MCF 10A (cell line): ENCODE measurements at regions not wholly inside any gene's neighbourhood (a gene's known extent, or its start where the extent isn't known, plus 50 kb on each side); places are given as distances from the start of the nearest gene placed in this dataset.
"Not testable (repeated sequence)": the region's sequence is repeated elsewhere in the genome, so short reads cannot be mapped to it uniquely, and the experiment has no call there.

Experiments used
- BruUV-seq: library from RNA; stranded (reverse); fragments of 400-500 nt; replicated peaks from 2 replicates; lab custom pipeline; 2021; lab: Mats Ljungman, UMichigan
- CTCF ChIA-PET: fragments of 300-600 bp; sonication (Branson Sonifier 250); formaldehyde crosslinking; extraction: SDS; loops from one replicate; lab custom pipeline; 2021; ENCODE audit warnings: antibody characterized with exemption, inconsistent platforms; lab: Yijun Ruan, JAX
- POLR2A ChIA-PET: fragments of 300-600, 350-650 bp; sonication (Branson Sonifier 250); formaldehyde crosslinking; extraction: SDS; loops from one replicate; lab custom pipeline; 2020; ENCODE audit warnings: antibody characterized with exemption, inconsistent platforms; lab: Yijun Ruan, JAX
- DNase-seq: peaks from one replicate; pipeline ENCODE4 v3.0.0-alpha.2; 2018; ENCODE audit not compliant: unreplicated experiment
- H3K27ac Mint-ChIP-seq: one replicate; pipeline ENCODE4 v1.8.0; 2022; ENCODE audit warnings: mild to moderate bottlenecking, low read depth, mixed read lengths; ENCODE audit not compliant: unreplicated experiment
- H3K27me3 Mint-ChIP-seq: one replicate; pipeline ENCODE4 v1.8.0; 2022; ENCODE audit warnings: mixed read lengths; ENCODE audit not compliant: insufficient read depth, unreplicated experiment
- H3K36me3 Mint-ChIP-seq: one replicate; pipeline ENCODE4 v1.8.0; 2022; ENCODE audit warnings: mild to moderate bottlenecking, moderate library complexity, mixed read lengths; ENCODE audit not compliant: insufficient read depth, unreplicated experiment
- H3K4me1 Mint-ChIP-seq: one replicate; pipeline ENCODE4 v1.8.0; 2022; ENCODE audit warnings: mixed read lengths; ENCODE audit not compliant: insufficient read depth, unreplicated experiment
- H3K4me3 Mint-ChIP-seq: one replicate; pipeline ENCODE4 v1.8.0; 2022; ENCODE audit warnings: mild to moderate bottlenecking, moderate library complexity, mixed read lengths; ENCODE audit not compliant: unreplicated experiment
- H3K9me3 Mint-ChIP-seq: one replicate; pipeline ENCODE4 v1.8.0; 2022; ENCODE audit warnings: mixed read lengths; ENCODE audit not compliant: unreplicated experiment
- intact Hi-C: fragments of 100-400 bp; cut with micrococcal nuclease; formaldehyde crosslinking; loops from 2 replicates; pipeline ENCODE4 v1.14.1; 2022
- TF ChIP-seq, protein P1 (sequence below): fragments of 200-600 bp; IDR thresholded peaks from one replicate; pipeline ENCODE4 v1.8.0; 2022; ENCODE audit warnings: antibody characterized with exemption, mild to moderate bottlenecking; ENCODE audit not compliant: unreplicated experiment

- no peaks in the 10 kb centered on the region for H3K9me3 Mint-ChIP-seq
- TF ChIP-seq, protein P1, sequence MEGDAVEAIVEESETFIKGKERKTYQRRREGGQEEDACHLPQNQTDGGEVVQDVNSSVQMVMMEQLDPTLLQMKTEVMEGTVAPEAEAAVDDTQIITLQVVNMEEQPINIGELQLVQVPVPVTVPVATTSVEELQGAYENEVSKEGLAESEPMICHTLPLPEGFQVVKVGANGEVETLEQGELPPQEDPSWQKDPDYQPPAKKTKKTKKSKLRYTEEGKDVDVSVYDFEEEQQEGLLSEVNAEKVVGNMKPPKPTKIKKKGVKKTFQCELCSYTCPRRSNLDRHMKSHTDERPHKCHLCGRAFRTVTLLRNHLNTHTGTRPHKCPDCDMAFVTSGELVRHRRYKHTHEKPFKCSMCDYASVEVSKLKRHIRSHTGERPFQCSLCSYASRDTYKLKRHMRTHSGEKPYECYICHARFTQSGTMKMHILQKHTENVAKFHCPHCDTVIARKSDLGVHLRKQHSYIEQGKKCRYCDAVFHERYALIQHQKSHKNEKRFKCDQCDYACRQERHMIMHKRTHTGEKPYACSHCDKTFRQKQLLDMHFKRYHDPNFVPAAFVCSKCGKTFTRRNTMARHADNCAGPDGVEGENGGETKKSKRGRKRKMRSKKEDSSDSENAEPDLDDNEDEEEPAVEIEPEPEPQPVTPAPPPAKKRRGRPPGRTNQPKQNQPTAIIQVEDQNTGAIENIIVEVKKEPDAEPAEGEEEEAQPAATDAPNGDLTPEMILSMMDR, result no peak
- intact Hi-C loops, result no loop called here
- no peaks in the 10 kb centered on the region for H3K36me3 Mint-ChIP-seq
- peaks cover 52% of the 10 kb centered on the region for H3K27me3 Mint-ChIP-seq
- no peaks in the 10 kb centered on the region for H3K4me1 Mint-ChIP-seq
- no TSS peak for BruUV-seq
- CTCF ChIA-PET, result no interaction called here
- no peak overlapping the region for H3K4me3 Mint-ChIP-seq
- no peak for DNase-seq
- H3K27ac Mint-ChIP-seq, result no peak overlapping the region
- POLR2A ChIA-PET, result interaction anchor here (1.4 kb wide), 1 partner anchor 7 kb away, joined by 6 read pairs; no protein-coding TSS in a partner anchor
These were observed 60.4 kb upstream of the KCNAB1 start for GRCh38 chr3:156059950-156060501.

DNA sequence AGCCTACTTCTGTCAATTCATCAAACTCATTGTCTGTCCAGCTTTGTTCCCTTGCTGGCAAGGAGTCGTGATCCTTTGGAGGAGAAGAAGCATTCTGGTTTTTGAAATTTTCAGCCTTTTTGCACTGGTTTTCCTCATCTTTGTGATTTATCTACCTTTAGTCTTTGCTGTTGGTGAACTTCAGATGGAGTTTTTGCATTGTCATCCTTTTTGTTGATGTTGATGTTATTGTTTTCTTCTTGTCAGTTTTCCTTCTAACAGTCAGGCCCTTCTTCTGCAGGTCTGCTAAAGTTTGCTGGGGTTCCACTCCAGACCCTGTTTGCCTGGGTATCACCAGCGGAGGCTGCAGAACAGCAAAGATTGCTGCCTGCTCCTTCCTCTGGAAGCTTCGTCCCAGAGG is 52.2 kb upstream of the KCNAB1 start:
- ChIA-PET CTCF (interaction anchor here (0.7 kb wide), 1 partner anchor 21 kb away, joined by 3 read pairs; no protein-coding TSS in a partner anchor), POLR2A (interaction anchor here (0.8 kb wide), 1 partner anchor 35 kb away, joined by 3 read pairs; no protein-coding TSS in a partner anchor)
- H3K36me3 Mint-ChIP-seq, DNase-seq, intact Hi-C loops, BruUV-seq, H3K27ac Mint-ChIP-seq, H3K4me3 Mint-ChIP-seq, H3K9me3 Mint-ChIP-seq, H3K4me1 Mint-ChIP-seq: not testable (repeated sequence)
- peaks cover 30% of the 10 kb centered on the region for H3K27me3 Mint-ChIP-seq

GRCh38 chr3:156070028-156070427 is 50.4 kb upstream of the KCNAB1 start:
- BruUV-seq, result no TSS peak

More at GRCh38 chr3:156070028-156070427, 50.4 kb upstream of the KCNAB1 start:
- H3K4me3 Mint-ChIP-seq, result no peak overlapping the region
- CTCF ChIA-PET, result no interaction called here
- intact Hi-C loops, result no loop called here
- DNase-seq, result no peak
- no peaks in the 10 kb centered on the region for H3K36me3 Mint-ChIP-seq
- H3K4me1 Mint-ChIP-seq, result no peaks in the 10 kb centered on the region
- H3K27ac Mint-ChIP-seq, result no peak overlapping the region
- POLR2A ChIA-PET, result no interaction called here
- TF ChIP-seq, protein P1, result no peak
- H3K9me3 Mint-ChIP-seq, result no peaks in the 10 kb centered on the region
- peaks cover 30% of the 10 kb centered on the region for H3K27me3 Mint-ChIP-seq
